MCF 10A (cell line): ENCODE measurements at regions not wholly inside any gene's neighbourhood (a gene's known extent, or its start where the extent isn't known, plus 50 kb on each side); places are given as distances from the start of the nearest gene placed in this dataset.

ENCODE experiments used
- BruUV-seq: library from RNA; stranded (reverse); fragments of 400-500 nt; replicated peaks from 2 replicates; lab custom pipeline; 2021; lab: Mats Ljungman, UMichigan
- CTCF ChIA-PET: fragments of 300-600 bp; sonication (Branson Sonifier 250); formaldehyde crosslinking; extraction: SDS; loops from one replicate; lab custom pipeline; 2021; ENCODE audit warnings: antibody characterized with exemption, inconsistent platforms; lab: Yijun Ruan, JAX
- POLR2A ChIA-PET: fragments of 300-600, 350-650 bp; sonication (Branson Sonifier 250); formaldehyde crosslinking; extraction: SDS; loops from one replicate; lab custom pipeline; 2020; ENCODE audit warnings: antibody characterized with exemption, inconsistent platforms; lab: Yijun Ruan, JAX
- DNase-seq: peaks from one replicate; pipeline ENCODE4 v3.0.0-alpha.2; 2018; ENCODE audit not compliant: unreplicated experiment
- H3K27ac Mint-ChIP-seq: one replicate; pipeline ENCODE4 v1.8.0; 2022; ENCODE audit warnings: mild to moderate bottlenecking, low read depth, mixed read lengths; ENCODE audit not compliant: unreplicated experiment
- H3K27me3 Mint-ChIP-seq: one replicate; pipeline ENCODE4 v1.8.0; 2022; ENCODE audit warnings: mixed read lengths; ENCODE audit not compliant: insufficient read depth, unreplicated experiment
- H3K36me3 Mint-ChIP-seq: one replicate; pipeline ENCODE4 v1.8.0; 2022; ENCODE audit warnings: mild to moderate bottlenecking, moderate library complexity, mixed read lengths; ENCODE audit not compliant: insufficient read depth, unreplicated experiment
- H3K4me1 Mint-ChIP-seq: one replicate; pipeline ENCODE4 v1.8.0; 2022; ENCODE audit warnings: mixed read lengths; ENCODE audit not compliant: insufficient read depth, unreplicated experiment
- H3K4me3 Mint-ChIP-seq: one replicate; pipeline ENCODE4 v1.8.0; 2022; ENCODE audit warnings: mild to moderate bottlenecking, moderate library complexity, mixed read lengths; ENCODE audit not compliant: unreplicated experiment
- H3K9me3 Mint-ChIP-seq: one replicate; pipeline ENCODE4 v1.8.0; 2022; ENCODE audit warnings: mixed read lengths; ENCODE audit not compliant: unreplicated experiment
- CTCF ChIP-seq: fragments of 200-600 bp; IDR thresholded peaks from one replicate; pipeline ENCODE4 v1.8.0; 2022; ENCODE audit warnings: antibody characterized with exemption, mild to moderate bottlenecking; ENCODE audit not compliant: unreplicated experiment
- intact Hi-C: fragments of 100-400 bp; cut with micrococcal nuclease; formaldehyde crosslinking; loops from 2 replicates; pipeline ENCODE4 v1.14.1; 2022

GRCh38 chr10:36574207-36574606, 551.2 kb upstream of the ANKRD30A start:
- CTCF ChIA-PET = interaction anchor here (1.3 kb wide), 1 partner anchor 28 kb away, joined by 3 read pairs; no protein-coding TSS in a partner anchor
- no TSS peak for BruUV-seq
- intact Hi-C loops = no loop called here
- no peaks in the 10 kb centered on the region for H3K36me3 Mint-ChIP-seq
- H3K27me3 Mint-ChIP-seq = no peaks in the 10 kb centered on the region
- H3K4me3 Mint-ChIP-seq = no peak overlapping the region
- POLR2A ChIA-PET = interaction anchor here (0.7 kb wide), 1 partner anchor 58 kb away, joined by 3 read pairs; no protein-coding TSS in a partner anchor
- no peaks in the 10 kb centered on the region for H3K4me1 Mint-ChIP-seq
- no peaks in the 10 kb centered on the region for H3K9me3 Mint-ChIP-seq
- TF ChIP-seq CTCF = no peak
- no peak for DNase-seq
- no peak overlapping the region for H3K27ac Mint-ChIP-seq

- TF ChIP-seq CTCF = no peak
- no peaks in the 10 kb centered on the region for H3K4me1 Mint-ChIP-seq
- no peaks in the 10 kb centered on the region for H3K9me3 Mint-ChIP-seq
- CTCF ChIA-PET = interaction anchor here (0.6 kb wide), 1 partner anchor 1804 kb away, joined by 6 read pairs; no protein-coding TSS in a partner anchor
- intact Hi-C loops = no loop called here
- BruUV-seq = no TSS peak
- H3K36me3 Mint-ChIP-seq = no peaks in the 10 kb centered on the region
- no peaks in the 10 kb centered on the region for H3K27me3 Mint-ChIP-seq
- no peak overlapping the region for H3K27ac Mint-ChIP-seq
- H3K4me3 Mint-ChIP-seq = no peak overlapping the region
- POLR2A ChIA-PET = no interaction called here
- no peak for DNase-seq
Measured at GRCh38 chr10:36573246-36573645, 552.2 kb upstream of the ANKRD30A start.

GRCh38 chr10:36564433-36564832, 561.0 kb upstream of the ANKRD30A start:
- Mint-ChIP-seq H3K4me3 (no peak overlapping the region), H3K27me3 (no peaks in the 10 kb centered on the region), H3K4me1 (no peaks in the 10 kb centered on the region), H3K9me3 (no peaks in the 10 kb centered on the region), H3K36me3 (no peaks in the 10 kb centered on the region), H3K27ac (no peak overlapping the region)
- ChIA-PET CTCF (no interaction called here), POLR2A (no interaction called here)
- intact Hi-C loops = no loop called here
- DNase-seq = no peak
- BruUV-seq = no TSS peak
- no peak for TF ChIP-seq CTCF

GRCh38 chr10:36559412-36560400, 565.7 kb upstream of the ANKRD30A start:
- intact Hi-C loops = no loop called here
- CTCF ChIA-PET = no interaction called here
- no TSS peak for BruUV-seq
- H3K4me3 Mint-ChIP-seq = no peak overlapping the region
- no peaks in the 10 kb centered on the region for H3K9me3 Mint-ChIP-seq
- H3K27ac Mint-ChIP-seq = no peak overlapping the region
- DNase-seq = no peak
- H3K36me3 Mint-ChIP-seq = no peaks in the 10 kb centered on the region
- peaks cover 13% of the 10 kb centered on the region for H3K4me1 Mint-ChIP-seq
- no peak for TF ChIP-seq CTCF
- POLR2A ChIA-PET = no interaction called here
- H3K27me3 Mint-ChIP-seq = no peaks in the 10 kb centered on the region
